HEK293 (cell line): ENCODE measurements at regions not wholly inside any gene's neighbourhood (a gene's known extent, or its start where the extent isn't known, plus 50 kb on each side); places are given as distances from the start of the nearest gene placed in this dataset.

Experiments used
- CTCF ChIA-PET: fragments of 350-600 bp; formaldehyde crosslinking; extraction: SDS; loops from one replicate; lab custom pipeline; 2021; ENCODE audit warnings: antibody characterized with exemption; lab: Yijun Ruan, JAX
- POLR2A ChIA-PET: fragments of 300-600 bp; formaldehyde crosslinking; extraction: SDS; loops from one replicate; lab custom pipeline; 2020; ENCODE audit warnings: antibody characterized with exemption, inconsistent platforms; lab: Yijun Ruan, JAX
- H3K27ac ChIP-seq: fragments of 200-500 bp; sonication (Bioruptor generic); 2 replicates; pipeline ENCODE4 v1.5.1; 2014; ENCODE audit warnings: low read depth, low read length, control low read depth, inconsistent platforms; ENCODE audit errors: extremely low read depth
- H3K36me3 ChIP-seq, 2 experiments: fragments of 200-500 bp in 1 of 2; sonication (Bioruptor generic) in 1 of 2; 1 replicate in 1 of 2; 2 replicates in 1 of 2; pipeline ENCODE4 v1.5.1; 2014 to 2017; ENCODE audit warnings: inconsistent platforms in 2 of 2, low read length in 2 of 2; ENCODE audit not compliant: control insufficient read depth in 2 of 2, insufficient read depth in 1 of 2
- H3K4me1 ChIP-seq: fragments of 200-500 bp; sonication (Bioruptor generic); 2 replicates; pipeline ENCODE4 v1.5.1; 2014; ENCODE audit warnings: mild to moderate bottlenecking, low read length, inconsistent platforms; ENCODE audit not compliant: control insufficient read depth, insufficient read depth
- H3K4me3 ChIP-seq: 2 replicates; pipeline ENCODE4 v1.5.1; 2011; ENCODE audit warnings: low read depth, mild to moderate bottlenecking, control low read depth, low read length, moderate library complexity
- H3K9me3 ChIP-seq: fragments of 200-500 bp; sonication (Bioruptor generic); 2 replicates; pipeline ENCODE4 v1.5.1; 2014; ENCODE audit warnings: low read depth, low read length, inconsistent platforms; ENCODE audit not compliant: control insufficient read depth, insufficient read depth
- KLF8 ChIP-seq: fragments of 450-650 bp; formaldehyde crosslinking; IDR thresholded peaks from 2 replicates; pipeline ENCODE4 v1.5.1; 2016; ENCODE audit warnings: missing biosample characterization, missing genetic modification characterization
- KLF9 ChIP-seq: fragments of 450-650 bp; formaldehyde crosslinking; IDR thresholded peaks from 2 replicates; pipeline ENCODE4 v1.5.1; 2016; ENCODE audit warnings: missing biosample characterization, missing genetic modification characterization, low read depth
- MYNN ChIP-seq: fragments of 450-650 bp; formaldehyde crosslinking; IDR thresholded peaks from 2 replicates; pipeline ENCODE4 v1.5.1; 2016; ENCODE audit warnings: missing biosample characterization, missing genetic modification characterization, borderline replicate concordance
- MZF1 ChIP-seq: fragments of 450-650 bp; formaldehyde crosslinking; IDR thresholded peaks from 2 replicates; pipeline ENCODE4 v1.5.1; 2017; ENCODE audit warnings: missing biosample characterization, missing genetic modification characterization, borderline replicate concordance
- PRDM2 ChIP-seq: fragments of 450-650 bp; formaldehyde crosslinking; IDR thresholded peaks from 2 replicates; pipeline ENCODE4 v1.5.1; 2016; ENCODE audit warnings: missing biosample characterization, missing genetic modification characterization, borderline replicate concordance
- SALL2 ChIP-seq: fragments of 450-650 bp; formaldehyde crosslinking; IDR thresholded peaks from 2 replicates; pipeline ENCODE4 v1.5.0; 2017; ENCODE audit warnings: missing biosample characterization, mild to moderate bottlenecking, missing genetic modification characterization, borderline replicate concordance
- SP7 ChIP-seq: fragments of 450-650 bp; formaldehyde crosslinking; IDR thresholded peaks from 2 replicates; pipeline ENCODE4 v1.5.1; 2016; ENCODE audit warnings: missing biosample characterization, missing genetic modification characterization
- ZBTB26 ChIP-seq: fragments of 450-650 bp; formaldehyde crosslinking; optimal IDR thresholded peaks from 2 replicates; pipeline ENCODE3; 2016; ENCODE audit warnings: missing biosample characterization, mild to moderate bottlenecking, missing genetic modification characterization
- ZNF335 ChIP-seq: fragments of 450-650 bp; formaldehyde crosslinking; conservative IDR thresholded peaks from 2 replicates; pipeline ENCODE4 v1.5.1; 2016; ENCODE audit warnings: missing biosample characterization, missing genetic modification characterization
- ZNF366 ChIP-seq: fragments of 450-650 bp; formaldehyde crosslinking; conservative IDR thresholded peaks from 2 replicates; pipeline ENCODE4 v1.5.1; 2016; ENCODE audit warnings: missing biosample characterization, missing genetic modification characterization
- ZNF37A ChIP-seq: fragments of 450-650 bp; IDR thresholded peaks from 2 replicates; pipeline ENCODE4 v1.5.1; 2018; ENCODE audit warnings: missing biosample characterization, missing genetic modification characterization
- ZNF548 ChIP-seq: fragments of 450-650 bp; formaldehyde crosslinking; IDR thresholded peaks from 2 replicates; pipeline ENCODE4 v1.5.1; 2016; ENCODE audit warnings: missing biosample characterization, missing genetic modification characterization
- ZNF571 ChIP-seq: fragments of 450-650 bp; formaldehyde crosslinking; IDR thresholded peaks from 2 replicates; pipeline ENCODE4 v1.5.0; 2017; ENCODE audit warnings: missing biosample characterization, missing genetic modification characterization
- ZNF585B ChIP-seq: fragments of 450-650 bp; formaldehyde crosslinking; IDR thresholded peaks from 2 replicates; pipeline ENCODE4 v1.5.1; 2016; ENCODE audit warnings: missing biosample characterization, missing genetic modification characterization
- ZNF639 ChIP-seq: fragments of 450-650 bp; formaldehyde crosslinking; IDR thresholded peaks from 2 replicates; pipeline ENCODE4 v1.5.1; 2016; ENCODE audit warnings: missing biosample characterization, missing genetic modification characterization
- ZNF670 ChIP-seq: fragments of 450-650 bp; formaldehyde crosslinking; IDR thresholded peaks from 2 replicates; pipeline ENCODE4 v1.5.1; 2016; ENCODE audit warnings: missing biosample characterization, missing genetic modification characterization, low read depth
- ZSCAN4 ChIP-seq: fragments of 450-650 bp; formaldehyde crosslinking; IDR thresholded peaks from 2 replicates; pipeline ENCODE4 v1.5.1; 2017; ENCODE audit warnings: missing biosample characterization, missing genetic modification characterization
- TF ChIP-seq, protein P1 (sequence below): fragments of 450-650 bp; formaldehyde crosslinking; IDR thresholded peaks from 2 replicates; pipeline ENCODE4 v1.5.1; 2016; ENCODE audit warnings: missing biosample characterization, missing genetic modification characterization, borderline replicate concordance
- TF ChIP-seq, protein P2 (sequence below): fragments of 450-650 bp; formaldehyde crosslinking; IDR thresholded peaks from 2 replicates; pipeline ENCODE4 v1.5.1; 2016; ENCODE audit warnings: missing biosample characterization, missing genetic modification characterization
- TF ChIP-seq, protein P3 (sequence below): sonication (generic); formaldehyde crosslinking; IDR thresholded peaks from 2 replicates; pipeline ENCODE4 v1.8.1; 2022; ENCODE audit warnings: mild to moderate bottlenecking, moderate library complexity, missing genetic modification reagents

DNA sequence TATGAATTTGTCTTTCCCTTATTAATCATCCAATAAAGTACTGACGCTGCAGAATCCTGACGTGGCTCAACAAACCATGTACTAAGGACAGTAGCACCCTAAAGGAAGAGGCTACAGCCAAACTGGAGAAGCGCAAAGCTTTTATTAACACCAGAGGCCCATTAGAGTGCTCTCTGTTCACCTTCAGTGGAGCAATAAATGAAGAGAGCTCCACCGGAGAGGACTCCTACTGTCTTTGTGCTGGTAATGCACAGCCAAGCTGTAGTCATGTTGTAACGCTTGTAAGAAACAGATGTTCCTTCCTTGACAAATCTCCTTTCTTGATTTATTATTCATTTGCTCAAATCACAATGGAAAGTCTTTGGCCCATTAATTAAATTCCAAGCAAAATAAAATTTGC, 220.7 kb upstream of the RRP15 start (continued):
- TF ChIP-seq ZSCAN4 (tag by site-specific recombination): no peak

DNA sequence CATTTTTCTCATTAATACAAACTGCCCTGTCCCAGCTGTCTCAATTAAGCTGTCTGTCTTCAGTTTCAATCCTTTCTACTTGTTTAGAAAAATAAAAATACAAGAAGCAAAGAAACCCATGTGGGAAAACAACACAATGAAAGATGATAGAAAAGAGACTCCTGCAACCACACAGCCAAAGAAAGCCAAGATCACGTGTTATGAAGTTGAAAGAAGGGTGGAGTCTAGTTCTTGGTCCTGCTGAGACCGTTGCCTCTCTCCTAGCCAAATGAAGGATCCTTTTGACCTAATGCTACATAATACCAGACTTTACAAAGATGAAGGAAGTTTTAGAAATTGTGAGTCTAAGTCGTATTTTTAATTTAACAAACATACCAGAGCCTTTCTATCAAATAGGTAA, 218.8 kb upstream of the RRP15 start:
- H3K4me1 ChIP-seq: no peaks in the 10 kb centered on the region
- H3K36me3 ChIP-seq: no peaks in the 10 kb centered on the region
- CTCF ChIA-PET: no interaction called here
- no peaks in the 10 kb centered on the region for H3K9me3 ChIP-seq
- no peak overlapping the region for H3K27ac ChIP-seq
- H3K4me3 ChIP-seq: no peak overlapping the region
- POLR2A ChIA-PET: no interaction called here
- TF ChIP-seq, protein P1, sequence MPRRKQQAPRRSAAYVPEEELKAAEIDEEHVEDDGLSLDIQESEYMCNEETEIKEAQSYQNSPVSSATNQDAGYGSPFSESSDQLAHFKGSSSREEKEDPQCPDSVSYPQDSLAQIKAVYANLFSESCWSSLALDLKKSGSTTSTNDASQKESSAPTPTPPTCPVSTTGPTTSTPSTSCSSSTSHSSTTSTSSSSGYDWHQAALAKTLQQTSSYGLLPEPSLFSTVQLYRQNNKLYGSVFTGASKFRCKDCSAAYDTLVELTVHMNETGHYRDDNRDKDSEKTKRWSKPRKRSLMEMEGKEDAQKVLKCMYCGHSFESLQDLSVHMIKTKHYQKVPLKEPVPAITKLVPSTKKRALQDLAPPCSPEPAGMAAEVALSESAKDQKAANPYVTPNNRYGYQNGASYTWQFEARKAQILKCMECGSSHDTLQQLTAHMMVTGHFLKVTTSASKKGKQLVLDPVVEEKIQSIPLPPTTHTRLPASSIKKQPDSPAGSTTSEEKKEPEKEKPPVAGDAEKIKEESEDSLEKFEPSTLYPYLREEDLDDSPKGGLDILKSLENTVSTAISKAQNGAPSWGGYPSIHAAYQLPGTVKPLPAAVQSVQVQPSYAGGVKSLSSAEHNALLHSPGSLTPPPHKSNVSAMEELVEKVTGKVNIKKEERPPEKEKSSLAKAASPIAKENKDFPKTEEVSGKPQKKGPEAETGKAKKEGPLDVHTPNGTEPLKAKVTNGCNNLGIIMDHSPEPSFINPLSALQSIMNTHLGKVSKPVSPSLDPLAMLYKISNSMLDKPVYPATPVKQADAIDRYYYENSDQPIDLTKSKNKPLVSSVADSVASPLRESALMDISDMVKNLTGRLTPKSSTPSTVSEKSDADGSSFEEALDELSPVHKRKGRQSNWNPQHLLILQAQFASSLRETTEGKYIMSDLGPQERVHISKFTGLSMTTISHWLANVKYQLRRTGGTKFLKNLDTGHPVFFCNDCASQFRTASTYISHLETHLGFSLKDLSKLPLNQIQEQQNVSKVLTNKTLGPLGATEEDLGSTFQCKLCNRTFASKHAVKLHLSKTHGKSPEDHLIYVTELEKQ (tag by site-specific recombination): no peak
- TF ChIP-seq MZF1 (tag by site-specific recombination): no peak
- no peak for TF ChIP-seq ZNF571
- TF ChIP-seq ZNF585B: no peak
- TF ChIP-seq ZNF37A: no peak
- no peak for TF ChIP-seq ZNF335 (tag by site-specific recombination)
- TF ChIP-seq, protein P2, sequence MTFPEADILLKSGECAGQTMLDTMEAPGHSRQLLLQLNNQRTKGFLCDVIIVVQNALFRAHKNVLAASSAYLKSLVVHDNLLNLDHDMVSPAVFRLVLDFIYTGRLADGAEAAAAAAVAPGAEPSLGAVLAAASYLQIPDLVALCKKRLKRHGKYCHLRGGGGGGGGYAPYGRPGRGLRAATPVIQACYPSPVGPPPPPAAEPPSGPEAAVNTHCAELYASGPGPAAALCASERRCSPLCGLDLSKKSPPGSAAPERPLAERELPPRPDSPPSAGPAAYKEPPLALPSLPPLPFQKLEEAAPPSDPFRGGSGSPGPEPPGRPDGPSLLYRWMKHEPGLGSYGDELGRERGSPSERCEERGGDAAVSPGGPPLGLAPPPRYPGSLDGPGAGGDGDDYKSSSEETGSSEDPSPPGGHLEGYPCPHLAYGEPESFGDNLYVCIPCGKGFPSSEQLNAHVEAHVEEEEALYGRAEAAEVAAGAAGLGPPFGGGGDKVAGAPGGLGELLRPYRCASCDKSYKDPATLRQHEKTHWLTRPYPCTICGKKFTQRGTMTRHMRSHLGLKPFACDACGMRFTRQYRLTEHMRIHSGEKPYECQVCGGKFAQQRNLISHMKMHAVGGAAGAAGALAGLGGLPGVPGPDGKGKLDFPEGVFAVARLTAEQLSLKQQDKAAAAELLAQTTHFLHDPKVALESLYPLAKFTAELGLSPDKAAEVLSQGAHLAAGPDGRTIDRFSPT (tag by site-specific recombination): no peak
- TF ChIP-seq ZNF548 (tag by site-specific recombination): no peak
- no peak for TF ChIP-seq KLF8 (tag by site-specific recombination)
- TF ChIP-seq, protein P3, sequence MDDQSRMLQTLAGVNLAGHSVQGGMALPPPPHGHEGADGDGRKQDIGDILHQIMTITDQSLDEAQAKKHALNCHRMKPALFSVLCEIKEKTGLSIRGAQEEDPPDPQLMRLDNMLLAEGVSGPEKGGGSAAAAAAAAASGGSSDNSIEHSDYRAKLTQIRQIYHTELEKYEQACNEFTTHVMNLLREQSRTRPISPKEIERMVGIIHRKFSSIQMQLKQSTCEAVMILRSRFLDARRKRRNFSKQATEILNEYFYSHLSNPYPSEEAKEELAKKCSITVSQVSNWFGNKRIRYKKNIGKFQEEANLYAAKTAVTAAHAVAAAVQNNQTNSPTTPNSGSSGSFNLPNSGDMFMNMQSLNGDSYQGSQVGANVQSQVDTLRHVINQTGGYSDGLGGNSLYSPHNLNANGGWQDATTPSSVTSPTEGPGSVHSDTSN (CRISPR knock-in tag): no peak
- TF ChIP-seq SALL2 (tag by site-specific recombination): no peak
- no peak for TF ChIP-seq ZNF670
- TF ChIP-seq MYNN: no peak
- TF ChIP-seq SP7 (tag by site-specific recombination): no peak
- TF ChIP-seq ZBTB26 (tag by site-specific recombination): no peak
- TF ChIP-seq PRDM2 (tag by site-specific recombination): no peak
- no peak for TF ChIP-seq ZNF639 (tag by site-specific recombination)
- no peak for TF ChIP-seq KLF9 (tag by site-specific recombination)
- no peak for TF ChIP-seq ZNF366 (tag by site-specific recombination)
- TF ChIP-seq, all 188 proteins: peak for 0
